ENCODE measurements at regions not wholly inside any gene's neighbourhood (a gene's known extent, or its start where the extent isn't known, plus 50 kb on each side); places are given as distances from the start of the nearest gene placed in this dataset.

DNA sequence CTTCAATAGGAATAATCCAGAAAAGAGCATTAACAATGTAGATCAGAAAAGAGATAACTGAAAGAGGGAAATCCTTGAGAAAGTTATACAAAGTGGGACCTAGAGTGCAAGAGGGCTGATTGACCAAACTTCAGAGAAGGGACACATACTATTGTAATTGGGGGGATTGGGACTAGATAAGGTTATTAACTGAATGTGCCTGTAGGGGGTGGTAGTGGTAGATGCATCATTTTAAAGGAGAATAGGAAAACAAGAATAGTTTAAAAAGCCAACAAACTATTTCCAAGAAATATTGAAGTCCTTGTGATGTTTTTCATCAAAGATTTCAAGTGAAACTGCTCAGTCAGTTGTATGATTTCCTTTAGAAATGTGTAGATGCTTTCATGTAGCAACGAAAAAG, 468.5 kb downstream of the TAF11L14 start:
- TF ChIP-seq, protein P1, sequence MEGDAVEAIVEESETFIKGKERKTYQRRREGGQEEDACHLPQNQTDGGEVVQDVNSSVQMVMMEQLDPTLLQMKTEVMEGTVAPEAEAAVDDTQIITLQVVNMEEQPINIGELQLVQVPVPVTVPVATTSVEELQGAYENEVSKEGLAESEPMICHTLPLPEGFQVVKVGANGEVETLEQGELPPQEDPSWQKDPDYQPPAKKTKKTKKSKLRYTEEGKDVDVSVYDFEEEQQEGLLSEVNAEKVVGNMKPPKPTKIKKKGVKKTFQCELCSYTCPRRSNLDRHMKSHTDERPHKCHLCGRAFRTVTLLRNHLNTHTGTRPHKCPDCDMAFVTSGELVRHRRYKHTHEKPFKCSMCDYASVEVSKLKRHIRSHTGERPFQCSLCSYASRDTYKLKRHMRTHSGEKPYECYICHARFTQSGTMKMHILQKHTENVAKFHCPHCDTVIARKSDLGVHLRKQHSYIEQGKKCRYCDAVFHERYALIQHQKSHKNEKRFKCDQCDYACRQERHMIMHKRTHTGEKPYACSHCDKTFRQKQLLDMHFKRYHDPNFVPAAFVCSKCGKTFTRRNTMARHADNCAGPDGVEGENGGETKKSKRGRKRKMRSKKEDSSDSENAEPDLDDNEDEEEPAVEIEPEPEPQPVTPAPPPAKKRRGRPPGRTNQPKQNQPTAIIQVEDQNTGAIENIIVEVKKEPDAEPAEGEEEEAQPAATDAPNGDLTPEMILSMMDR (IDR thresholded peaks at IDR 0.05 in 4 of 5, conservative IDR thresholded peaks at IDR 0.05 in 1 of 5), result no peak
- no peak for TF ChIP-seq POLR2A (IDR thresholded peaks at IDR 0.05)
